Ovary (tissue), 3 donors: ENCODE measurements at regions not wholly inside any gene's neighbourhood (a gene's known extent, or its start where the extent isn't known, plus 50 kb on each side); places are given as distances from the start of the nearest gene placed in this dataset.

ENCODE experiments used
- CTCF ChIP-seq, 3 donors: fragments of 450-650 bp in 2 of 3; fragments of 200-600 bp in 1 of 3; IDR thresholded peaks; one replicate each; pipeline versions ENCODE4 v1.5.1 to v1.8.0; 2016 to 2022; ENCODE audit warnings: antibody characterized with exemption in 3 of 3, mild to moderate bottlenecking in 1 of 3
- EP300 ChIP-seq: sonication (generic); formaldehyde crosslinking; IDR thresholded peaks from one replicate; pipeline ENCODE4 v1.6.1; 2017; ENCODE audit warnings: antibody characterized with exemption
- donor health status: DM: no; HTN: no; CAD: no.

- no peak for TF ChIP-seq CTCF (IDR thresholded peaks at IDR 0.05)
- TF ChIP-seq EP300, result no peak
Observed at GRCh38 chr16:25481636-25482035, 210.1 kb upstream of the HS3ST4 start.
